Kidney (tissue), 13 donors: ENCODE measurements at regions not wholly inside any gene's neighbourhood (a gene's known extent, or its start where the extent isn't known, plus 50 kb on each side); places are given as distances from the start of the nearest gene placed in this dataset.
A peak's percentile ranks its signal among the peaks of the same experiment; 100 is the strongest.

ENCODE experiments used
- DNase-seq, 5 donors: peaks; one replicate each; pipeline ENCODE4 v3.0.0-alpha.2; 2013 to 2020
- FAIRE-seq: peaks from 2 replicates; lab custom pipeline; 2012; peaks lifted over from hg19 to GRCh38; lab: Jason Lieb, UNC
- H3K27ac ChIP-seq, 2 donors: one replicate each; pipeline ENCODE4 v1.7.0; 2013; ENCODE audit warnings: low read depth in 2 of 2, low read length in 2 of 2, inconsistent platforms in 1 of 2
- H3K27me3 ChIP-seq: one replicate; pipeline ENCODE4 v1.7.1; 2013; ENCODE audit warnings: low read length, inconsistent platforms; ENCODE audit not compliant: control insufficient read depth, insufficient read depth
- H3K36me3 ChIP-seq, 3 donors: one replicate each; pipeline versions ENCODE4 v1.7.0 to v1.7.1; 2013; ENCODE audit warnings: low read length in 3 of 3, control low read depth in 1 of 3, inconsistent platforms in 1 of 3; ENCODE audit not compliant: insufficient read depth in 3 of 3, control insufficient read depth in 2 of 3
- H3K4me1 ChIP-seq, 3 donors: one replicate each; pipeline versions ENCODE4 v1.7.0 to v1.7.1; 2013; ENCODE audit warnings: low read length in 3 of 3, inconsistent platforms in 1 of 3, low read depth in 1 of 3; ENCODE audit not compliant: control insufficient read depth in 2 of 3, insufficient read depth in 2 of 3
- H3K4me3 ChIP-seq, 3 donors: one replicate each; pipeline versions ENCODE4 v1.7.0 to v1.8.1; 2013; ENCODE audit warnings: low read length in 3 of 3, control low read depth in 1 of 3, inconsistent platforms in 1 of 3
- H3K9ac ChIP-seq, 3 donors: one replicate each; pipeline versions ENCODE4 v1.7.0 to v1.7.1; 2013; ENCODE audit warnings: low read length in 3 of 3, control low read depth in 1 of 3, inconsistent platforms in 1 of 3
- H3K9me3 ChIP-seq, 3 donors: one replicate each; pipeline versions ENCODE4 v1.7.0 to v1.7.1; 2013; ENCODE audit warnings: low read length in 3 of 3, control low read depth in 1 of 3, inconsistent platforms in 1 of 3; ENCODE audit not compliant: control insufficient read depth in 2 of 3, insufficient read depth in 1 of 3
- intact Hi-C: fragments of 100-400 bp; cut with DNase I; formaldehyde crosslinking; loops from one replicate; pipeline ENCODE4 v1.11.1; 2022
- TF ChIP-seq, protein P1 (sequence below): IDR thresholded peaks from 3 replicates; pipeline ENCODE4 v1.5.1; 2012; ENCODE audit warnings: mild to moderate bottlenecking, moderate library complexity, borderline replicate concordance; ENCODE audit not compliant: insufficient read depth; ENCODE audit errors: extremely low read depth
- donor health status: control.
- donor health status: control.
- donor health status: control.
- donor health status: control.
- donor health status: control.
- donor health status: DM: yes; HTN: yes; CAD: no.
- donor health status: Normal renal cell carcinoma (clear cell type).

- Histone ChIP-seq H3K9ac (no peak overlapping the region), H3K4me1 (no peaks in the 10 kb centered on the region), H3K9me3 (no peaks in the 10 kb centered on the region), H3K4me3 (no peak overlapping the region), H3K27ac (no peak overlapping the region), H3K27me3 (no peaks in the 10 kb centered on the region), H3K36me3 (no peaks in the 10 kb centered on the region)
- FAIRE-seq (no peak), DNase-seq (no peak)
- intact Hi-C loops, result no loop called here
- TF ChIP-seq, protein P1, sequence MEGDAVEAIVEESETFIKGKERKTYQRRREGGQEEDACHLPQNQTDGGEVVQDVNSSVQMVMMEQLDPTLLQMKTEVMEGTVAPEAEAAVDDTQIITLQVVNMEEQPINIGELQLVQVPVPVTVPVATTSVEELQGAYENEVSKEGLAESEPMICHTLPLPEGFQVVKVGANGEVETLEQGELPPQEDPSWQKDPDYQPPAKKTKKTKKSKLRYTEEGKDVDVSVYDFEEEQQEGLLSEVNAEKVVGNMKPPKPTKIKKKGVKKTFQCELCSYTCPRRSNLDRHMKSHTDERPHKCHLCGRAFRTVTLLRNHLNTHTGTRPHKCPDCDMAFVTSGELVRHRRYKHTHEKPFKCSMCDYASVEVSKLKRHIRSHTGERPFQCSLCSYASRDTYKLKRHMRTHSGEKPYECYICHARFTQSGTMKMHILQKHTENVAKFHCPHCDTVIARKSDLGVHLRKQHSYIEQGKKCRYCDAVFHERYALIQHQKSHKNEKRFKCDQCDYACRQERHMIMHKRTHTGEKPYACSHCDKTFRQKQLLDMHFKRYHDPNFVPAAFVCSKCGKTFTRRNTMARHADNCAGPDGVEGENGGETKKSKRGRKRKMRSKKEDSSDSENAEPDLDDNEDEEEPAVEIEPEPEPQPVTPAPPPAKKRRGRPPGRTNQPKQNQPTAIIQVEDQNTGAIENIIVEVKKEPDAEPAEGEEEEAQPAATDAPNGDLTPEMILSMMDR, result no peak
Observed at GRCh38 chr2:130258356-130258755, 60.1 kb upstream of the TUBA3E start.

DNA sequence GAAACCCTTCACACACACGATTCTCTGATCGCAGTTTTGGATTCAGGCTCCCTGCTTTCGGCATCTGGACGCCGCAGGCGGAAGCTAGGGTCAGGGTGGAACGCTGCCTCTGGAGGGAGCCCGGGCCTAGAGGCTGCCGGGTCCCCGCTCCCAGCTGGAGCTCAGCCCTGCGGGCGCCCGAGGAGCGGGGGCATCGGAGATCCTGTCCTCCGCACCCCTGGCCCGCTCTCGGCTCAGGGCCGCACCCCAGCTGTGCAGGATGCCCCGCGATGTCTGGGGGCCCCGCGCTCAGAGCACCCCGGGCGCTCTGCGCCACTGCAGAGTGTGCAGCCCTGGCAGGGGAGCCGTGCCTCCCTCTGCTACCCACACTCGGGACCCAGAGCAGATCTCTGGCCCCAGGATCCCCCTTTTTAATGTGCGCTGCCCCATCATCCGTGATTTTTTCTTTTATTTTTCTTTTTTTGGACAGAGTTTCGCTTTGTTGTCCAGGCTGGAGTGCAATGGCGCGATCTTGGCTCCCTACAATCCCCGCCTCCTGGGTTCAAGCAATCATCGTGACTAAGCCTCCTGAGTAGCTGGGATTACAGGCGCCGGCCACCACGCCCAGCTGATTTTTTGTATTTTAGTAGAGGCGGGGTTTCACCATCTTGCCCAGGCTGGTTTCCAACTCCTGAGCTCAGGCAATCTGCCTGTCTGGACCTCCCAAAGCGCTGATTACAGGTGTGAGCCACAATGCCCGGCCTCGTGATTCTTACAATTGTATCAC is 54.8 kb upstream of the TUBA3E start:
- DNase-seq (peak in 3 of 5 donors; percentile 14 to 51 (median 38)), FAIRE-seq (no peak)
- H3K9ac ChIP-seq, result no peak overlapping the region
- no peaks in the 10 kb centered on the region for H3K36me3 ChIP-seq
- no peaks in the 10 kb centered on the region for H3K4me1 ChIP-seq
- no peak overlapping the region for H3K27ac ChIP-seq
- TF ChIP-seq, protein P1, result no peak
- intact Hi-C loops, result no loop called here
- no peak overlapping the region for H3K4me3 ChIP-seq
- peaks cover 5% of the 10 kb centered on the region for H3K27me3 ChIP-seq
- no peaks in the 10 kb centered on the region for H3K9me3 ChIP-seq

DNA sequence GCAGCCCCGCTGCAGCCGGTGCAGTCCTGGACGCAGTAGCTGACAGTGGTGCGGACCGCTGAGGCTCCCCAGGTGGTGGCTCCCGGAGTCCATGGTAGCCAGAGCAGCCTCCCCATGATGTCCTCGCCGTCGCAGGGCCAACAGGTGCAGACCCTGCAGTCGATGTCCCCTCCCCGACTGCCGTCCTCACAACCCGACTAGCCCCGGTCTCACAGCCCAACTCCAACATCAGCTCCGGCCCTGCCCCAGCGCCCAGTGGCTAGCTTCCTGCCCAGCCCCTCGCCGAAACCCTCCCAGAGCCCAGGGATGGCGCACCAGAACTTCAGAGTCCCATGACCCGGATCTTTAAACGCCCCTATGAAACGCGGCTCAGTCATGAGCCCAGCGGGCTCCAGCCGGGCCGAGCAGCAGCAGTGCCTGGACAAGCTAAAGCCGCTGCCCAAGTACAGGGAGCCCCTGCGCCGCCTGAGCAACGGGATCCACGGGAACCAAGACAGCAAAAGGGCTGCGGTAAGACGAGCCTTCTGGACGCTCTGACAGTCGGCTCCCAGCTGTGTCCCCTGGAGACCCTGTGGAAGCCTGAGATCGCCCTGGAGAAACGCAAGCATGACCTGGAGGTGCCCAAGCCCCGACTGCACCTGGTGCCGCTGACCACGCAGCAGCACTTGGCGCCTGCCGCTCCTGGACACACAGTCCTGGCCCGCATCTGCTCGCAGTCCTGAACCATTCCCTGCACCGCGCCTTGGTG is 53.8 kb upstream of the TUBA3E start:
- no peaks in the 10 kb centered on the region for H3K9me3 ChIP-seq
- TF ChIP-seq, protein P1, result no peak
- H3K27me3 ChIP-seq, result peaks cover 5% of the 10 kb centered on the region

More for the DNA sequence above, 53.8 kb upstream of the TUBA3E start:
- Histone ChIP-seq H3K9ac (no peak overlapping the region), H3K36me3 (no peaks in the 10 kb centered on the region), H3K4me1 (no peaks in the 10 kb centered on the region), H3K27ac (no peak overlapping the region), H3K4me3 (no peak overlapping the region)
- peak in 3 of 5 donors; percentile 9 to 66 (median 30) for DNase-seq
- FAIRE-seq, result no peak
- intact Hi-C loops, result no loop called here
